Body of pancreas (tissue), 4 donors: ENCODE measurements at regions not wholly inside any gene's neighbourhood (a gene's known extent, or its start where the extent isn't known, plus 50 kb on each side); places are given as distances from the start of the nearest gene placed in this dataset.

Source experiments
- CTCF ChIP-seq, 7 experiments: fragments of 450-650 bp in 4 of 7; fragments of 200-600 bp in 3 of 7; sonication (generic) in 3 of 7; IDR thresholded peaks; one replicate each; pipeline ENCODE4 v1.5.1; 2016 to 2019; ENCODE audit warnings: antibody characterized with exemption in 7 of 7
- POLR2A ChIP-seq, 3 donors: fragments of 450-650 bp; IDR thresholded peaks; one replicate each; pipeline ENCODE4 v1.6.1; 2016; ENCODE audit warnings: antibody characterized with exemption in 3 of 3, mild to moderate bottlenecking in 2 of 3

GRCh38 chr11:69883292-69884255 is 64.4 kb upstream of the FGF3 start:
- no peak for TF ChIP-seq CTCF (IDR thresholded peaks at IDR 0.05)
- TF ChIP-seq POLR2A (IDR thresholded peaks at IDR 0.05): no peak
